Heart left ventricle (tissue), 16 donors: ENCODE measurements at regions not wholly inside any gene's neighbourhood (a gene's known extent, or its start where the extent isn't known, plus 50 kb on each side); places are given as distances from the start of the nearest gene placed in this dataset.

Source experiments
- ATAC-seq, 4 donors: fragments of 200-7000 bp; cut with Tn5 transposase; one replicate each; pipeline ENCODE4 v1.9.1; 2020 to 2022; ENCODE audit warnings: moderate library complexity in 4 of 4, mild to moderate bottlenecking in 3 of 4, moderate number of reproducible peaks in 1 of 4
- DNase-seq, 5 donors: peaks; one replicate each; pipeline ENCODE4 v3.0.0-alpha.2; 2020
- H3K27ac ChIP-seq, 12 donors: fragments of 200-600 bp; sonication (generic) in 4 of 12; one replicate each; pipeline versions ENCODE4 v1.5.0 to v1.8.0; 2016 to 2022; ENCODE audit warnings: mild to moderate bottlenecking in 2 of 12
- H3K27me3 ChIP-seq, 9 donors: fragments of 200-600 bp; sonication (generic) in 2 of 9; one replicate each; pipeline versions ENCODE4 v1.5.1 to v1.8.0; 2016 to 2022; ENCODE audit warnings: mild to moderate bottlenecking in 3 of 9
- H3K36me3 ChIP-seq, 9 donors: fragments of 200-600 bp; sonication (generic) in 2 of 9; one replicate each; pipeline versions ENCODE4 v1.5.0 to v1.8.0; 2018 to 2022; ENCODE audit warnings: mild to moderate bottlenecking in 2 of 9
- H3K4me1 ChIP-seq, 12 donors: fragments of 200-600 bp; sonication (generic) in 4 of 12; one replicate each; pipeline versions ENCODE4 v1.5.0 to v1.8.0; 2016 to 2022; ENCODE audit warnings: mild to moderate bottlenecking in 3 of 12
- H3K4me3 ChIP-seq, 12 donors: fragments of 200-600 bp; sonication (generic) in 4 of 12; one replicate each; pipeline versions ENCODE4 v1.5.0 to v1.8.0; 2017 to 2022; ENCODE audit warnings: mild to moderate bottlenecking in 9 of 12, moderate library complexity in 4 of 12
- H3K9me3 ChIP-seq, 12 donors: fragments of 200-600 bp; sonication (generic) in 4 of 12; one replicate each; pipeline versions ENCODE4 v1.5.0 to v1.8.0; 2016 to 2022; ENCODE audit warnings: mild to moderate bottlenecking in 1 of 12
- POLR2A ChIP-seq, 2 donors: fragments of 450-650 bp; IDR thresholded peaks; one replicate each; pipeline ENCODE4 v1.6.1; 2017; ENCODE audit warnings: antibody characterized with exemption in 2 of 2, mild to moderate bottlenecking in 2 of 2, moderate library complexity in 2 of 2
- WGBS, 4 donors: extraction: QIAGEN DNeasy Blood & Tissue Kit in 2 of 4; methylation state at CpG; one replicate each; pipeline versions ENCODE4 v1.1.5 to v1.1.7; 2013 to 2018; 5-methylcytosine and 5-hydroxymethylcytosine counted together
- intact Hi-C, 10 donors: fragments of 100-400 bp; cut with DNase I; formaldehyde crosslinking; loops; one replicate each; pipeline versions ENCODE4 v1.11.1 to v1.14.2; 2022
- TF ChIP-seq, protein P1 (sequence below), 12 donors: fragments of 200-600 bp; sonication (generic) in 4 of 12; IDR thresholded peaks; one replicate each; pipeline versions ENCODE4 v1.5.0 to v1.8.0; 2018 to 2022; ENCODE audit warnings: antibody characterized with exemption in 12 of 12, mild to moderate bottlenecking in 5 of 12
- donor health status: ischemic (EF 13 %, LVEDD 7.1; RV severe dilation, severe dysfunction).
- donor health status: healthy with polysubstance abuse.
- donor health status: DM: no; HTN: yes; CAD: no.
- donor health status: DM: no; HTN: no; CAD: no.
- donor health status: ischemic (EF 25% LVEDD 6.9; RV normal size, moderate dysfunction).
- donor health status: ischemic (EF 25% LVEDD 5.7; RV mildly dilated, moderate dysfunction).
- donor health status: healthy.
- donor health status: DM: yes; HTN: yes; CAD: no.
- donor health status: ischemic (EF 35%, LVEDD 5.7; RV mildly dilated, moderate dysfunction).
- donor health status: nonischemic (EF 11% LVEDD 7.7; RV severe dilation, severe dysfunction).
- donor health status: DM: yes; HTN: yes; CAD: no.
- donor health status: PGD.
- donor health status: ischemic (EF 29% LVEDD 5.4; RV normal size, mild dysfunction).
- donor health status: nonischemic (EF 23%, LVEDD 6.1; RV moderate dilation, normal function).

DNA sequence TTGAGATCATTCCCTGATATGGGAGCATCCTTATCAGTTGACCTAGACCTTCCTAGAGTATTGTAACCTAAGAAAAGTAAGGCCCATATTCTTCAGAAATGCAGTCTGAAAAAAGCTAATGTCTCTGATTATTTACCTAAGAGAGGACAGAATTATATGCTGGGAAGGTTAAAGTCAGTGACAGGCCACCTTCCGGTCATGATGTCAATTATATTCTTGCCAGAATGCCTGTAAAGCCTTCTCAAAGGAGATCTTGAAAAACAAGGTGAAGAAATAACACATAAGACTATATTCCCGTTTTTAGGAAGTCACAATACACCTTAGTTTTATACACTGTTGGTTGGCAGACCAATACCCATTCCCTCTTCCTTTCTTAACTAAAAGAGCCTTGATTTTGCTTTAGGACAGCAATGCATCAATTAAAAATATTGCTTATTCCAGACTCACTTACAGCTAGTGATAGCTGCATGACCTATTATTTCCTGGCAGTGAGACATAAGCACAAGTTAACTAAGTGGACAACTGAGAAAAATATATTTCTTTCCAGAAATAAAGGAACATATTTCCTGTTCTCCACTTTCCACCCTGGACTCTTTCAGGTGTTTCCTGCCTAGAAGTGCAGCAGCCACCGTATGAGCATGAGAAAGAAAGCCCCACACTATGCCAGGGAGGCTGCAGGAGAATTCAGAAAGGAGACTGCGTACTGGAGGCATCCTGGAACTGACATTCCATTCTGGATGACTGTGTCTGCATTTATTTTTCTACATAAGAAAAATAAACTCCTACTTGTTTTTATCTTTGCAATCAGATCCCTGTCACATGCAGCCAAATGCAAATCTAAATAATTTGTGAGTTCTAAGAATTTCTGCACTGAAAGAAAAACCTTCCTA is 332.9 kb upstream of the PTBP2 start:
- intact Hi-C loops, result no loop called here
- no peaks in the 10 kb centered on the region for H3K27me3 ChIP-seq
- no peaks in the 10 kb centered on the region for H3K36me3 ChIP-seq
- H3K4me3 ChIP-seq, result no peak overlapping the region
- H3K9me3 ChIP-seq, result peaks cover 0 to 2% (median 0%) of the 10 kb centered on the region in 12 donors
- WGBS, 4 donors, result 51 to 55% (median 53%) methylated on average over 4 of the region's 4 CpGs
- DNase-seq (no peak), ATAC-seq (no peak)
- H3K27ac ChIP-seq, result no peak overlapping the region
- no peaks in the 10 kb centered on the region for H3K4me1 ChIP-seq
- TF ChIP-seq, protein P1, sequence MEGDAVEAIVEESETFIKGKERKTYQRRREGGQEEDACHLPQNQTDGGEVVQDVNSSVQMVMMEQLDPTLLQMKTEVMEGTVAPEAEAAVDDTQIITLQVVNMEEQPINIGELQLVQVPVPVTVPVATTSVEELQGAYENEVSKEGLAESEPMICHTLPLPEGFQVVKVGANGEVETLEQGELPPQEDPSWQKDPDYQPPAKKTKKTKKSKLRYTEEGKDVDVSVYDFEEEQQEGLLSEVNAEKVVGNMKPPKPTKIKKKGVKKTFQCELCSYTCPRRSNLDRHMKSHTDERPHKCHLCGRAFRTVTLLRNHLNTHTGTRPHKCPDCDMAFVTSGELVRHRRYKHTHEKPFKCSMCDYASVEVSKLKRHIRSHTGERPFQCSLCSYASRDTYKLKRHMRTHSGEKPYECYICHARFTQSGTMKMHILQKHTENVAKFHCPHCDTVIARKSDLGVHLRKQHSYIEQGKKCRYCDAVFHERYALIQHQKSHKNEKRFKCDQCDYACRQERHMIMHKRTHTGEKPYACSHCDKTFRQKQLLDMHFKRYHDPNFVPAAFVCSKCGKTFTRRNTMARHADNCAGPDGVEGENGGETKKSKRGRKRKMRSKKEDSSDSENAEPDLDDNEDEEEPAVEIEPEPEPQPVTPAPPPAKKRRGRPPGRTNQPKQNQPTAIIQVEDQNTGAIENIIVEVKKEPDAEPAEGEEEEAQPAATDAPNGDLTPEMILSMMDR (IDR thresholded peaks at IDR 0.05), result no peak
- no peak for TF ChIP-seq POLR2A (IDR thresholded peaks at IDR 0.05)

DNA sequence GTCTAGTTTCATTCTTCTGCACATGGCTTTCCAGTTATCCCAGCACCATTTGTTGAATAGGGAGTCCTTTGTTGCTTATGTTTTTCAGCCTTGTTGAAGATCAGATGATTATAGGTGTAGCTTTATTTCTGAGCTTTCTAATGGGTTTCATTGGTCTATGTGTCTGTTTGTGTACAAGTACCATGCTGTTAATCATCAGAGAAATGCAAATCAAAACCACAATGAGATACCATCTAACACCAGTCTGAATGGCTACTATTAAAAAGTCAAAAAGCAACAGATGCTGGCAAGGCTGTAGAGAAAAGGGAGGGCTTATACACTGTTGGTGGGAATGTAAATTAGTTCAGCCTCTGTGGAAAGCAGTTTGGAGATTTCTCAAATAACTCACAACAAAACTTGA is 321.5 kb upstream of the PTBP2 start:
- no peak for TF ChIP-seq POLR2A (IDR thresholded peaks at IDR 0.05)
- TF ChIP-seq, protein P1 (IDR thresholded peaks at IDR 0.05), result no peak
- H3K36me3 ChIP-seq, result no peaks in the 10 kb centered on the region
- H3K4me3 ChIP-seq, result no peak overlapping the region
- ATAC-seq (no peak), DNase-seq (no peak)
- intact Hi-C loops, result no loop called here
- H3K27ac ChIP-seq, result no peak overlapping the region
- peaks cover 0 to 2% (median 0%) of the 10 kb centered on the region in 12 donors for H3K4me1 ChIP-seq
- no peaks in the 10 kb centered on the region for H3K27me3 ChIP-seq
- no peaks in the 10 kb centered on the region for H3K9me3 ChIP-seq

DNA sequence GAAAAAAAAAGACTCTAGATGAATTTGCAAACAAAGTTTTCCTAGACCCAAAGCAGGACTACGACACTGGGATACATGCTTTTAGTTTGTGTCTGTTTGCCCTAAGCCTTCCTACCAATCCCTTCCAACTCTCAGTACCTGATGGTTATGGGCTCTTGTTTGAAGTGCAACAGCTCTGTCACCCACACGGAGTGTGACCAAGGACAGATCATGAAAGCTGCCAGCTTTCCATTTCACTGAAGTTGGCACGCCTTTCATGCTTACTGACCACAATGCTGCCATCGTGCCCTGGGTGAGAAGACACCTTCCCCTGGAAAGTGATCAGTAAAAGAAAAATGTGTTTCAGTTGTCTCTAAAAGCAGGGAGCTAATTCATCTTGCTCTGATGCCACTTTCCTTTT is 312.5 kb upstream of the PTBP2 start:
- ATAC-seq (peak; percentile 45 to 97 (median 72)), DNase-seq (peak in 2 of 5 donors; percentile 37 to 56)
- Histone ChIP-seq H3K27ac (peak overlapping the region in 2 of 12 donors; percentile 7 to 42), H3K27me3 (no peaks in the 10 kb centered on the region), H3K36me3 (no peaks in the 10 kb centered on the region), H3K9me3 (no peaks in the 10 kb centered on the region), H3K4me3 (no peak overlapping the region), H3K4me1 (peaks cover 0 to 5% (median 0%) of the 10 kb centered on the region in 12 donors)
- intact Hi-C loops, result no loop called here
- TF ChIP-seq POLR2A (IDR thresholded peaks at IDR 0.05), result no peak
- TF ChIP-seq, protein P1 (IDR thresholded peaks at IDR 0.05), result no peak
- WGBS, 4 donors, result 31 to 62% (median 48%) methylated on average over 4 of the region's 4 CpGs

DNA sequence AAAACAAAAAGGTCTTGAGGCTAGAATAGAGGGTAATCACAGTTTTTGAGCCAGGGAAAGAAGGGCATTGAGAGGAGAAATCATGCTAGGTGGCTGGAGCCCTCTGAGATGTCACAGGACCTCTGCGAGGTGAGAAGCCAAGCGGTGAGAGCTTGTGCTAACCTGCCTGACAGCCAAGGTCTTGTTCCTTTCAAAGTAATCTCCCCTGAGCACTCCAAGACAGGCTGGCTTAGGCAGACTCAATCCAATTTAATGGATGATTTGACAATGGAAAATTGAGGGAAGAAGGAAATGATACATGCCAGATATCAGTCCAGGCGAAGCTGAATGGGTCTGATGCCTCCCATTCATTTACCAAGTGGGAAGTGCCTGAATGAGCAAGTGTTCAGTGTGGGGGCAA is 311.9 kb upstream of the PTBP2 start:
- intact Hi-C loops, result no loop called here
- peak in 1 of 4 donors; percentile 42 for ATAC-seq

More for the DNA sequence above, 311.9 kb upstream of the PTBP2 start:
- 39 to 54% (median 48%) methylated on average over 3 of the region's 3 CpGs for WGBS, 4 donors
- DNase-seq, result no peak
- Histone ChIP-seq H3K36me3 (no peaks in the 10 kb centered on the region), H3K4me3 (no peak overlapping the region), H3K27me3 (no peaks in the 10 kb centered on the region), H3K4me1 (peaks cover 0 to 5% (median 0%) of the 10 kb centered on the region in 12 donors), H3K9me3 (no peaks in the 10 kb centered on the region), H3K27ac (peak overlapping the region in 1 of 12 donors; percentile 42)
- TF ChIP-seq, protein P1 (IDR thresholded peaks at IDR 0.05), result no peak
- no peak for TF ChIP-seq POLR2A (IDR thresholded peaks at IDR 0.05)
